ENCODE measurements at regions not wholly inside any gene's neighbourhood (a gene's known extent, or its start where the extent isn't known, plus 50 kb on each side); places are given as distances from the start of the nearest gene placed in this dataset.

DNA sequence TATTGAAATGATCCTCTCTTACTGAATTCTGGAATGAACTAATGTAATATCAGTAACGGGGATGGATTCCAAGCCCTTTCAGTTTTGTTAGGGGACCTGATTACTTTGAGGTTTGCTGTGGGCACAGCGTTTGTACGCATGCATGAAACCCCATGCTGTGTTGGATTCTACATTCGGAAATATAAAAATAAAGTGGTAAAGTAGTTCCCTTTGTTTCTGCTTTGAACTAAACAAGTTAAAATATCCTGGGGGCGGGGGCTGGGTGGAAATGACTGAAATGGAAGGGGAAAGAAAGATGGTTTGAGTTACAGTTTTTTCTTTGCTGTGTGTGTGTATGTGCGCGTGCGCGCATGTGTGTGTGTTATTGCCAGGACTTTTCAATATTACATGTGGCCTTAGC lies 196.5 kb upstream of the OPRM1 start:
- TF ChIP-seq, protein P1, sequence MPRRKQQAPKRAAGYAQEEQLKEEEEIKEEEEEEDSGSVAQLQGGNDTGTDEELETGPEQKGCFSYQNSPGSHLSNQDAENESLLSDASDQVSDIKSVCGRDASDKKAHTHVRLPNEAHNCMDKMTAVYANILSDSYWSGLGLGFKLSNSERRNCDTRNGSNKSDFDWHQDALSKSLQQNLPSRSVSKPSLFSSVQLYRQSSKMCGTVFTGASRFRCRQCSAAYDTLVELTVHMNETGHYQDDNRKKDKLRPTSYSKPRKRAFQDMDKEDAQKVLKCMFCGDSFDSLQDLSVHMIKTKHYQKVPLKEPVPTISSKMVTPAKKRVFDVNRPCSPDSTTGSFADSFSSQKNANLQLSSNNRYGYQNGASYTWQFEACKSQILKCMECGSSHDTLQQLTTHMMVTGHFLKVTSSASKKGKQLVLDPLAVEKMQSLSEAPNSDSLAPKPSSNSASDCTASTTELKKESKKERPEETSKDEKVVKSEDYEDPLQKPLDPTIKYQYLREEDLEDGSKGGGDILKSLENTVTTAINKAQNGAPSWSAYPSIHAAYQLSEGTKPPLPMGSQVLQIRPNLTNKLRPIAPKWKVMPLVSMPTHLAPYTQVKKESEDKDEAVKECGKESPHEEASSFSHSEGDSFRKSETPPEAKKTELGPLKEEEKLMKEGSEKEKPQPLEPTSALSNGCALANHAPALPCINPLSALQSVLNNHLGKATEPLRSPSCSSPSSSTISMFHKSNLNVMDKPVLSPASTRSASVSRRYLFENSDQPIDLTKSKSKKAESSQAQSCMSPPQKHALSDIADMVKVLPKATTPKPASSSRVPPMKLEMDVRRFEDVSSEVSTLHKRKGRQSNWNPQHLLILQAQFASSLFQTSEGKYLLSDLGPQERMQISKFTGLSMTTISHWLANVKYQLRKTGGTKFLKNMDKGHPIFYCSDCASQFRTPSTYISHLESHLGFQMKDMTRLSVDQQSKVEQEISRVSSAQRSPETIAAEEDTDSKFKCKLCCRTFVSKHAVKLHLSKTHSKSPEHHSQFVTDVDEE (CRISPR knock-in tag; IDR thresholded peaks at IDR 0.05): no peak
- no peak for TF ChIP-seq RARB (CRISPR knock-in tag; IDR thresholded peaks at IDR 0.05)
- no peak for TF ChIP-seq ARNTL (CRISPR knock-in tag; IDR thresholded peaks at IDR 0.05; ENCODE audit: borderline replicate concordance, low read depth)
- TF ChIP-seq, protein P2, sequence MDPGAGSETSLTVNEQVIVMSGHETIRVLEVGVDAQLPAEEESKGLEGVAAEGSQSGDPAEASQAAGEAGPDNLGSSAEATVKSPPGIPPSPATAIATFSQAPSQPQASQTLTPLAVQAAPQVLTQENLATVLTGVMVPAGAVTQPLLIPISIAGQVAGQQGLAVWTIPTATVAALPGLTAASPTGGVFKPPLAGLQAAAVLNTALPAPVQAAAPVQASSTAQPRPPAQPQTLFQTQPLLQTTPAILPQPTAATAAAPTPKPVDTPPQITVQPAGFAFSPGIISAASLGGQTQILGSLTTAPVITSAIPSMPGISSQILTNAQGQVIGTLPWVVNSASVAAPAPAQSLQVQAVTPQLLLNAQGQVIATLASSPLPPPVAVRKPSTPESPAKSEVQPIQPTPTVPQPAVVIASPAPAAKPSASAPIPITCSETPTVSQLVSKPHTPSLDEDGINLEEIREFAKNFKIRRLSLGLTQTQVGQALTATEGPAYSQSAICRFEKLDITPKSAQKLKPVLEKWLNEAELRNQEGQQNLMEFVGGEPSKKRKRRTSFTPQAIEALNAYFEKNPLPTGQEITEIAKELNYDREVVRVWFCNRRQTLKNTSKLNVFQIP (CRISPR knock-in tag; IDR thresholded peaks at IDR 0.05; ENCODE audit: borderline replicate concordance, low read depth): no peak
- TF ChIP-seq, protein P3, sequence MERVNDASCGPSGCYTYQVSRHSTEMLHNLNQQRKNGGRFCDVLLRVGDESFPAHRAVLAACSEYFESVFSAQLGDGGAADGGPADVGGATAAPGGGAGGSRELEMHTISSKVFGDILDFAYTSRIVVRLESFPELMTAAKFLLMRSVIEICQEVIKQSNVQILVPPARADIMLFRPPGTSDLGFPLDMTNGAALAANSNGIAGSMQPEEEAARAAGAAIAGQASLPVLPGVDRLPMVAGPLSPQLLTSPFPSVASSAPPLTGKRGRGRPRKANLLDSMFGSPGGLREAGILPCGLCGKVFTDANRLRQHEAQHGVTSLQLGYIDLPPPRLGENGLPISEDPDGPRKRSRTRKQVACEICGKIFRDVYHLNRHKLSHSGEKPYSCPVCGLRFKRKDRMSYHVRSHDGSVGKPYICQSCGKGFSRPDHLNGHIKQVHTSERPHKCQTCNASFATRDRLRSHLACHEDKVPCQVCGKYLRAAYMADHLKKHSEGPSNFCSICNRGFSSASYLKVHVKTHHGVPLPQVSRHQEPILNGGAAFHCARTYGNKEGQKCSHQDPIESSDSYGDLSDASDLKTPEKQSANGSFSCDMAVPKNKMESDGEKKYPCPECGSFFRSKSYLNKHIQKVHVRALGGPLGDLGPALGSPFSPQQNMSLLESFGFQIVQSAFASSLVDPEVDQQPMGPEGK (CRISPR knock-in tag; IDR thresholded peaks at IDR 0.05; ENCODE audit: borderline replicate concordance): no peak
- no peak for TF ChIP-seq BACH2 (CRISPR knock-in tag; IDR thresholded peaks at IDR 0.05; ENCODE audit: borderline replicate concordance)
